Psoas muscle (tissue), 7 donors: ENCODE measurements at regions not wholly inside any gene's neighbourhood (a gene's known extent, or its start where the extent isn't known, plus 50 kb on each side); places are given as distances from the start of the nearest gene placed in this dataset.

Source experiments
- ATAC-seq, 4 donors: fragments of 200-7000 bp; cut with Tn5 transposase; one replicate each; pipeline ENCODE4 v1.9.1; 2020; ENCODE audit warnings: moderate library complexity in 3 of 4, mild to moderate bottlenecking in 2 of 4
- DNase-seq, 2 donors: peaks; one replicate each; pipeline ENCODE4 v3.0.0-alpha.2; 2020
- H3K27ac ChIP-seq: fragments of 200-600 bp; one replicate; pipeline ENCODE4 v1.8.0; 2022
- H3K27me3 ChIP-seq, 3 donors: fragments of 200-600 bp in 1 of 3; one replicate each; pipeline versions ENCODE4 v1.6.1 to v1.8.0; 2013 to 2022; ENCODE audit warnings: low read length in 2 of 3, mild to moderate bottlenecking in 2 of 3, moderate library complexity in 1 of 3; ENCODE audit not compliant: insufficient read depth in 3 of 3
- H3K36me3 ChIP-seq, 2 donors: fragments of 200-600 bp in 1 of 2; one replicate each; pipeline versions ENCODE4 v1.6.1 to v1.8.0; 2013 to 2022; ENCODE audit warnings: low read depth in 1 of 2, mild to moderate bottlenecking in 1 of 2, moderate library complexity in 1 of 2; ENCODE audit not compliant: insufficient read depth in 1 of 2
- H3K4me1 ChIP-seq: fragments of 200-600 bp; one replicate; pipeline ENCODE4 v1.8.0; 2022
- H3K4me3 ChIP-seq: fragments of 200-600 bp; one replicate; pipeline ENCODE4 v1.8.0; 2022; ENCODE audit warnings: mild to moderate bottlenecking
- H3K9me3 ChIP-seq: fragments of 200-600 bp; one replicate; pipeline ENCODE4 v1.8.0; 2022
- CTCF ChIP-seq: fragments of 200-600 bp; IDR thresholded peaks from one replicate; pipeline ENCODE4 v1.8.0; 2022; ENCODE audit warnings: antibody characterized with exemption
- WGBS, 3 donors: extraction: QIAGEN DNeasy Blood & Tissue Kit; methylation state at CpG; one replicate each; pipeline versions ENCODE4 v1.1.6 to v1.1.7; 2013; 5-methylcytosine and 5-hydroxymethylcytosine counted together
- intact Hi-C, 2 donors: fragments of 100-400 bp; cut with DNase I; formaldehyde crosslinking; loops; one replicate each; pipeline versions ENCODE4 v1.11.0 to v1.14.2; 2022
- donor health status: healthy with polysubstance abuse.
- donor health status: DM: no; HTN: no; CAD: no; lungs with moderate emphysema.
- donor health status: Bipolar disorder and iron deficiency.
- donor health status: healthy.
- donor health status: DM: yes; HTN: yes; CAD: no.
- donor health status: DM: no; HTN: no; CAD: no.
- donor health status: DM: yes; HTN: yes; CAD: no.

DNA sequence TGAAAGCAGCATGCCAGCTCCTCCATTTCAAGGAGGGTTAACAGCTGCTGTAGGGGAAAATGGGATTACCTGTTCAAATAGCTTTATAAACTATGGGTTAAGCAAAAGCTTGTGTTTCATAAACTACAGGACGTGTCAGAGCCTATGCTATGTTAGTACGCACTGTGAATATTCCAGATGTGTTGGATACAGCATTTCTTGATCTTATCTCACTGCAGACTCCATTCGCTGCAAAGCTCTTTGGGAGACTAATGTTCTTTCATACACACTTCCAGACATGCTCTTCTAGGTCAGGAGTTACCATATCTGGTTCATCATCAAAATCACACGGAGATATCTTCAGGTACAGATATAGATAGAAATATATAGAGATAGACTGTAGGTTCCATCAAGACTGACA, 281.2 kb upstream of the FAM241A start:
- TF ChIP-seq CTCF, result no peak
- 61 to 71% (median 67%) methylated on average over 4 of the region's 4 CpGs for WGBS, 3 donors
- no peak for DNase-seq
- ATAC-seq, result no peak
- intact Hi-C loops, result no loop called here
- no peaks in the 10 kb centered on the region for H3K4me1 ChIP-seq
- H3K27me3 ChIP-seq, result no peaks in the 10 kb centered on the region
- H3K36me3 ChIP-seq, result no peaks in the 10 kb centered on the region
- no peaks in the 10 kb centered on the region for H3K9me3 ChIP-seq
- H3K4me3 ChIP-seq, result no peak overlapping the region
- no peak overlapping the region for H3K27ac ChIP-seq

DNA sequence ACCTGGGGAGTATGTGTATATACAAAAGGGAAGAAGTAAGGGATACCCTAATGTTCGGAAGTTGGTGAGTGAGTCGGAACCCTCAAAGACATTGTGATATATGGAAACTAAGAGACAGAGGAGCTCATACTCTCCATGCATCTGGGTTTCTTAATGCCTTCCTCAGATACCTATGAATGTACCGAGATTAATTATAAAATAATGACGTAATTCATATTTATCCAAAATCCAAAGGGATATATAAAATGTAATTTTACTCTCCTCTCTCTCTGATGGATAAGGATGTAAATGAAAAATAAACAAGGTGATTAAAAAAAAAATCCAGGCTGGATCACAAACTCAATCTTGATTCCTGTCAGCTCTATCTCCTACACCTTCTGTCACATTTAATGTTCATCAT, 275.9 kb upstream of the FAM241A start:
- no peaks in the 10 kb centered on the region for H3K9me3 ChIP-seq
- TF ChIP-seq CTCF, result no peak
- no peak for ATAC-seq
- WGBS, 3 donors, result 92 to 93% (median 92%) methylated on average over 4 of the region's 4 CpGs
- intact Hi-C loops, result no loop called here
- H3K4me1 ChIP-seq, result no peaks in the 10 kb centered on the region
- no peaks in the 10 kb centered on the region for H3K36me3 ChIP-seq
- no peak for DNase-seq
- H3K4me3 ChIP-seq, result no peak overlapping the region
- no peak overlapping the region for H3K27ac ChIP-seq
- H3K27me3 ChIP-seq, result no peaks in the 10 kb centered on the region

DNA sequence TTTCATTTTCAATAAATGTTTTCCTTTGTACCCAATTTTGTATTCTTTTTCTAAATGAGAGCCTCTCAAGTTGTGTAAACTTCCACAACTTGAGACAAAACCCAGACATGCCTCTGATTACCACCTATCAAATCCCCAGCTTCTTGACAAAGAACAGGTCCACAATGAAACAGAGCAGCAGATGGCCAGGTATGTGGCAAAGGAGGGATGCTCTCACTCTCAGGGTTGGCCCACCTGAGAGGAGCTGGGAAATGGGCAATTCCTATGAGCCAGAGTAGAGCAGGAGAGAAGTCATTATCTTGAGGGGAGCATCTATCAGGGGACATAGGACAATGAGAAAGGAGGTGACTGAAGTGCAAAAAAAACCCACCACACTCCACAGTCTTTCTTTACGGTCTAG, 273.5 kb upstream of the FAM241A start:
- 55 to 89% (median 69%) methylated on average over 1 of the region's 1 CpG for WGBS, 3 donors
- Histone ChIP-seq H3K27me3 (no peaks in the 10 kb centered on the region), H3K4me1 (no peaks in the 10 kb centered on the region), H3K27ac (no peak overlapping the region), H3K4me3 (no peak overlapping the region), H3K36me3 (no peaks in the 10 kb centered on the region), H3K9me3 (no peaks in the 10 kb centered on the region)
- no peak for TF ChIP-seq CTCF
- ATAC-seq (no peak), DNase-seq (no peak)
- intact Hi-C loops, result no loop called here

GRCh38 chr4:111873801-111874200, 271.5 kb upstream of the FAM241A start:
- Histone ChIP-seq H3K4me1 (no peaks in the 10 kb centered on the region), H3K4me3 (no peak overlapping the region), H3K27me3 (no peaks in the 10 kb centered on the region), H3K27ac (no peak overlapping the region), H3K36me3 (no peaks in the 10 kb centered on the region), H3K9me3 (no peaks in the 10 kb centered on the region)
- 78 to 84% (median 82%) methylated on average over 4 of the region's 4 CpGs for WGBS, 3 donors
- ATAC-seq (no peak), DNase-seq (no peak)
- no peak for TF ChIP-seq CTCF
- intact Hi-C loops, result no loop called here

GRCh38 chr4:111879539-111879938, 265.7 kb upstream of the FAM241A start:
- TF ChIP-seq CTCF, result no peak
- Histone ChIP-seq H3K9me3 (no peaks in the 10 kb centered on the region), H3K36me3 (no peaks in the 10 kb centered on the region), H3K27me3 (no peaks in the 10 kb centered on the region), H3K4me3 (no peak overlapping the region), H3K4me1 (no peaks in the 10 kb centered on the region), H3K27ac (no peak overlapping the region)
- ATAC-seq (no peak), DNase-seq (no peak)
- intact Hi-C loops, result no loop called here
